GM18868 (cell line): ENCODE measurements at regions not wholly inside any gene's neighbourhood (a gene's known extent, or its start where the extent isn't known, plus 50 kb on each side); places are given as distances from the start of the nearest gene placed in this dataset.

Source experiments
- ATAC-seq: cut with Tn5 transposase; IDR thresholded peaks from one replicate; pipeline ENCODE4 v1.9.1; 2021; ENCODE audit warnings: mild to moderate bottlenecking, moderate library complexity; ENCODE audit not compliant: unreplicated experiment

DNA sequence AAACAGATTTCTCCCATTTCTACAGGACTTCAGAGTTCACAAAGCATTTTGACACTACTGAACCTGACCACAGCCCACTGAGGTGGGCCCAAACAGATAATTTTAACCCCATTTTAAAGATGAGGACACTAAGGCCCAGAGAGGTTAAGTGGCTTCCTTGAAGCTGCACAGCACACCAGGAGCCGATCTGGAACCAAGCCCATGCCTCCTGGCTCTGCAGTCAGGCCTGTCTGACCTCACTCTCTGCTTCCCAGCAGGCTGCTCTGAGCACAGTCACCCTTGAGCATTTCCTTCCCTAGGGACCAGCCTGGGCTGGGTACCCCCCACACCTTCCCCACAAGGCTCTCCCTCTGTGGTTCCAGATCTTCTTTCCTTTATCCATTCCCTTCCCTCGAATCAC lies 252.2 kb downstream of the ENGASE start:
- ATAC-seq, result no peak

DNA sequence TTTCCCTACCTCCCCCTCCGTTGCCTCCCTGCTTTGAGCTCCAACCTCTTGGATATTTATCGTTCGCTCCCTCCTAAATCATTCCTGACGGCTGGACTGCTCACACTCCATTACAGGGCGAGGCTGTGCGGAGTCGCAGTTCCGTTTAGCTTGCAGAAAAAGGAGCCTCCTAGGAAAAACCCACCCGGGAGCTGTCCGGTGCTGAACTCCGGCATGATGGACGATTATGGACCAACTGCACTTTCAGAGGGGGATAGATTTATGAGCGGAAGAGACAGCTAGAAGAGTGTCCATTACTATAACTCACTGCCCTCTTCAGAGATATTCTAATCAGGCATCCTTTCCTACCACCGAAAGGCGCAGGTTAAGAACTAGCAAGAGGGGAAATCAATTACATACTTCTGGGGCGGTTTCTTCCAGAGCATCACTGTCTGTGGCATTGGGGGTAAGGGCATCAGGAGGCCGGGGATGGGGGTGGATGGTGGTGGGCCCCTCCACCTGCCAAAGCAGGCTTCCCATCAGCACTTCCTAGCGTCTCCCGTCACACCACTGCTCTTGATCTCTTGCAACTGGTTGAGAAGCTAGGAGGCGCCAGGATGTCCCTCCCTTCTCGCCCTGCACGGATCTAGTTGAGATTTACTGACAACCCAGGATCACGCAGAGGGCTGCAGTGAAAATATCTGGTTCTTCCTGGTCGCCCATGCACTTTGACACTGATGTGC lies 251.2 kb downstream of the ENGASE start:
- ATAC-seq, result no peak

DNA sequence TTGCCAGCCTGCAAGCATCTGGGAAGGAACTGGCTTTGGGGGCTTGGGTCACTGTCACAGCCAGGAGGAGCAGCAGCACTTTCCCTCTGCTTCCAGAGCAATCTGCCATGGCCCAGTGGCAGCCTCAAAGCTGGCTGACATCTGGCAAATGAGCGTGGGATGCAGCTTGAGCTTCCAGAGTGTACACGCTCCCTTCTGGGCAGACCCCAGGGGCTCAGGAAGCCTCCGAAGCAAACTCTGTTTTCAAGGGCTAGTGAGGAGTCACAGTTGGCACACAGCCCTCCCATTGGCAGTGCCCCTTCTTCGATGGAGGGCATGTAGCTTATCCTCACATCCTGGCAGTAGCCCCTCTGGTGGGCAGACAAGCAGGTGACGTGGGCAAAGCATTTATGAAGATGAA lies 249.6 kb downstream of the ENGASE start:
- ATAC-seq, result no peak

DNA sequence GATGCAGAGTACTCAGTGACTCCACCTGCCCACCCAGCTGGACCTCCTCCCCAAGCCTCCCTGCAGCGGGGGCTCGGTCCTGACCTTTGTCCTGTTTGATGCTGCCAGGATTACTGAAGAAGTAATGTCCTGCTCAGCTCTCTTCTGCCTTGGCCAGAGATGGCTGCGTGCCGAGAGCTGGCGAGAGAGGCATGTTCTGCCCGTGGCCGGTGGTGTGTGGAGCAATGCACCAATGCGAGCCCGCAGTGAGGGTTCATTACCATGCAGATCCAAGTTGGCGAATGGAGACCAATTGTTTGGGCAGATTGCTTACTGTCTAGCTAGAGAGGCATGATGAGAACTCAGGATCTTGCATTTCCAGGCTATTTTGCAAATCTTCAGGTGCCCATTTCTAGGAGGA lies 248.9 kb downstream of the ENGASE start:
- ATAC-seq, result no peak

DNA sequence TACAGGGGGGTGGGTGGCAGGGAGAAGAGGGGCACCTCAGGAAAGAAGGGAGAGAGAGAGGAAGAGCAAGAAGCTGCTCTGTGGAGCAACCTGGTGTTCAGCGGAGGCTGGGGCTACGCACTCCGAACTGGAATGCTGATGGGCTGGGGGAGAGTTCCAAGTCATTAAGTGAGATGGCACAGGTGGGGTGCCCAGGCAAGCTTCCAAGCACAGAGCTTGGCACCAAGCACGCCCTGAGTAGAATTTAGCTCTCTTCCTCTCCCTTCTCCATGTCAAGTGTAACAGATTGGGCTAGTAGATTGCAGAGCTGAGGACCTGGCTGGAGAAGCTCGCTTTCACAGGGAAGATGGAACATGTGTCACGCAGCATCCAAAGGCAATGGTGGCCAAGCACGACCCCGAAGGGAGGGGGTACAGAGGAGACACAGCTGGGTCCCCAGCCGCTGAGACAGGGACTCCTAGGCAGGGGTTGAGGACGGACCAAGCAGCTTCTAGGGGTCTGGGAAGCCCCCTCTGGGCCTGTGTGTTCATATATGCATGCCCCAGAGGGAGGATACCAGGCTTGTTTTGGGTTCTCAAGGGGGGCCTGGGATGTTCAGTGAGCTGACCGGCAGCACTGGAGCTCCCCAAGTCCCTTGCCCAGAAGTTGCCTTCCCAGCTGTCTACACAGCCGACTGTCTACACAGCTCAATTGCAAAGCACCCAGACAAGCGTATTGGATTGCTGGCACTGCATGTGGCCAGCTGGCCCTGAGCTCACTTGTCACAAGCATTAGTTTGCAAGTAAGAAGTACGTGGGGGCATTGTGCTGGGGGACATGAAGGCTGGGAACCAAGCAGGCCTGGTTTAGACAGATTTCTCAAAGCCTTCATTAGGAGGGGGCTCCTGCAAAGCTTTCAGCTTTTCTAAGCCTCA lies 247.8 kb downstream of the ENGASE start:
- ATAC-seq, result no peak

DNA sequence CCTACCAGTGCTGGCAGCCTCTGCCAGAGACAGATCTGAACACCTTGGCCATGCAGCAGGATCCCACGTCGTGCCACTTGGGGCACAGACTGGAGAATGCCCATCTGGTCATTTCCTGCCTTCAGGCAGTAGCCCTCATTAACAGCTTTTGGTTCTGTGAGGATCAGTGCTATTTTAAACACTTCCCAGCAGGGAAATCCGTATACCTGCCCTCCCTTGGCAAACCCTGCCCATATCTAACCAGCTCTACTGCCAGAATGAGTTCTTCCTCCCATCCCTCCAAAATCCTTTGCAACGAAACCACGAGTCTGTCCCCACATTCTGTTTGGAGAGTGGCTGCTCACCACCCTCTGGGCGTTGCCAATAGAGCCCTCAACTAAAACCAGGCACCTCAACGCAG lies 245.7 kb downstream of the ENGASE start:
- no peak for ATAC-seq

DNA sequence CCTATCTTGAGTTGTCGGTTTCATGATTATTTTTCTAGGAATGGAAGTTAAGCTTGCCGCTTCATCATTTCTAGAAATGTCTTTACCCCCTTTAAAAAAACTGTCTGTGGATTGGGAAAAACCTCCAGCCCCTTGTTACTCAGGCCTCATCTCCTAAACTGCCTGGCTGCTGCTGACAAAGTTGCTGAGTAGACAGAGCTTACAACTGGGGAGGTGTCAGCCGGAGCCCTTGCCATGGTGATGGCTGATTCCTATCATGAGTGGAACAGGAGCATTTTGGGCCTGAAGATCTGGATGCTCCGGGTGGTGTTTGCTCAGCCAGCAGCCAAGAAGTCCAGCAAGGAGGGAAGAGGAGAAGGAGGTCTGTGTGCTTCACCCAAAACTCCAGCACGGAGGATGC lies 243.3 kb downstream of the ENGASE start:
- no peak for ATAC-seq

DNA sequence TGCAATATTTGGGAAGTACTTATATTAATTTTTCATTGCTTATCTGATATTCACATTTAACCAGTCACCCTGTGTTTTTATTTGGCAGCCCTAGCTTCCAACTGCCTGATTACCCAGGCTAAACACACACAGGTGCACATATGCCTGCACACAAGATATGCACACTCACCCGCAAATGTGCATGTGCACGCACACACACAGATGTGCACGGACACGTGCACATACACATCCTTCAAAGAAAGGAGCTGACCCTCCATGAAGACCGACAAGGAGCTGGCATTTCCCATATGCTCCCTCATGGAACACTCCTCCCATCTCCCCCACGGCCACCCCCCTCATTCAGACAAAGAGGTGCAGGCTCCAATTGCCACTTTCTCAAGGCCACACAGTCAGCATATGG lies 242.2 kb downstream of the ENGASE start:
- no peak for ATAC-seq

DNA sequence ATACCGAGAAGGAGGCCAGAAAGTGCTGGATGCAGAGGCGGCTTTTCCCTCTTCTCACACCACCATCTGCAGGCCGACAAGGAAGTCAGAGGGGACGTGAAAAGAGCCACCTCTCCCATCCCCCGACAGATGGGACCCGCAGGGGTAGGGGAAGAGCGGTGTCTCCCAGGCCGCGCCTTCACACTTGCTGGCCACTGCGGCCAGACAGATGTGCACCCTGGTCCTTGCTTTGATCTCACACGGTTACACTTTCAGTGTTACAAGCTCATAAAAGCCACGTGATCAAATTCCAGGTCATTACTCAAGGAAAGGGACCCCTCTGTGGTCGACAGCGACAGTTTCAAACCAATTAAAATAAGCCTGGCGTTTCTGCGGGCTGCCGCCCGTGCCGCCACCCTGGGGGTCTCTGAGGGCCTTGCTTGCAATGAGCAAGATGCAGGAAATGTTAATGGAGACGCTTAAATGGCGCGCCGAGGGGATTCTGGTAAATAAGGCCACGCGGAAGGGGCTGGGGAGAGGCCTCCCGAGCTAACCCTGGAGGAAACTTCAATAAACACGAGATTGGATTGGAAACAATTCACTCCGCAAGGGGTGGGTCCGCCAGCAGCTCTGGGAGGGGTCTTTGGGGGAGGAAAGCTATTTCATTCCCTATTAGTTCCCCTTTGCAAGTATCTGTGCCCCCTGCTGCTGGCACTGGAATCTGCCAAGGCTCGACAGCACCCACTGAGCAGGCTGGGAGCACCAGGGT lies 240.9 kb downstream of the ENGASE start:
- ATAC-seq, result no peak

DNA sequence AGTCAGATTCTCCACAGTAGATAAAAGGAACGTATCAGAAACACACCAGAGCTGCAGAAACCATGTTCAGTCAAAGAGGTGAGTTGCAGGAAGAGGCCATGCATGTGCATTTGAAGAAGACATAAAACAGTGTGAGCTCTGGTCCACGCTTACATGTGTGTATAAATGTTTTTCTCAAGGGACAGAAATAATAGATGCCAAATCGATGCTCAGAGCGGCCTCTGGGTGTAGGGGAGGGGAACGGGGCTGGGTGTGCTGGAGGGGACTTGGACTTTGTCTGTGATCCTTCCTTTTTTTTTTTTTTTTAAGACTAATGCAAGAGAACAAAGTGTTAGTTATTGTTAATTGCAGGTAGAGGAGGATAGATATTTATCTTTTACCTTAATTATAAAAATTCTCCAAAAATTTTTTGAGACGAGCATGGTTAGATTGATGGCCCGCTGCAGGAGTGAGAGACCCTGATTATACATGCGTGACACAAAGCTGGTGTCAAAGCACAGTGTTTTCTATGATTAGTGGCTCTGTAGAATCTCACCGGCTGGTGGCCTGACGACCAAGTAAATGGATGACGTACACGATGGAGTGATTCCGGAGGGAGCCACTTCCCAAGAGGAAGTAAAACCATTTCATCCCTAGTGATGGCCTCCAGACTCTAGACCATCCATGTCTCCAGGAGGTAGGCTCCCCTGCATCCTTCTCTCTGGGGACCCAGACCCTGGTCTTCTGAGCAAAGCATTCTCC lies 240.2 kb downstream of the ENGASE start:
- ATAC-seq, result no peak

DNA sequence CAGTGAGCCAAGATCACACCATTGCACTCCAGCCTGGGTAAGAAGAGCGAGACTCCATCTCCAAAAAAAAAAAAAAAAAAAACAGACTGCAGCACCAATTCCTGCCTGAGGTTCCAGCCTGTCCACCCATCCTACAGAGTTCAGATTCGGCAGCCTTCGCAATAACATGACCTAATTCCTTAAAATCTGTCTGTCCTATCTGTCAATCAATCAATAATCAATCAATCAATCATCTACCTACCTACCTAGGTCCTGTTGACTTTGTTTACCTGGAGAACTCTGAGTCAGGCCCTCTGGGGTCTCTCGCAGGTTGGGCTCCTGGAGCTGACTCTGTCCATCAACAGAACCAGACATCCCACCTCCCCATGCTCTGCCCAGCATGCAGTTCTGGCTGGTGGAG lies 236.7 kb downstream of the ENGASE start:
- ATAC-seq, result no peak

DNA sequence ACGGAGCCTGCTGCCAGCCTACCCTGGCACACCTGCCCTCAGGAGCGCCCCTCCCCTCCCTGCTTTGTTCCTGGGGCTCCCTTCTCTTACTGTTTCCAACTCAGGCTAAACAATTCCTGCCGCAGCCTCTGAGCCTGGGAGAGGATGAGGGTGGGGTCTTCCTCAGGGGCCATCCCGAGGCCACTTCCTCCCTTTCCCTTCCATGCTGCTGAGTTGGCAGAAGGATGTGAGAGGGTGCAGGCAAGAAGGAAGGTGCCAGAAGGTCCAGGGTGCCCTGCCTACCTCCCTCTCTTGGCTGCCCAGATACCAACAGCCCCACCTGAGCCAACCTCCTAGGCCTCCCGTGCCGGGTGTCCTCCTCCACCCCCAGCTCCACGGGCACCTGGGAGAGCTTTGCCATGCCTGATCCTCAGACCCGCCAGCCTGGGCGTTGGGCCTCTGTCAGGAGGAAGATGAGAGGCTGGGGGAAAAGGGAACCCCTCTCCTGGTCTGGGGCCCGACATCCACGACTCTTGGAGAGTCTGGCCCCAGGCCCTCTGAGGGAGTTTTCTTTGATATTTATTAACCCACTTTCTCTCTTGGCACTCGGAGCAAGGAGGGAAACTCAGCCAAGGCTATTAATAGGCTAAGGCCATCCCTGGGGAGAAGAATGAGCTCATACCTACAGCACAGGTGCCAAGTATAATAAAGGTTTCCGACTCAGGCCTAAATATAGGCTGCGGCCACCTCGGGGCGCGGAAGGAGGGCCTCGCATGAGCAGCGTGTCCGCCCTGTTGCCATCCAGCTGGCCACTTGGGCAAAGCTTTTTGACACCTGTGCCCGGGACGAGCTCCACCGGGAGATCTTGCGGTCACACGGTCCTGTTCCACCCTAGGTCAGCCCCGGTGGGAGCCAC lies 232.0 kb downstream of the ENGASE start:
- ATAC-seq, result no peak

DNA sequence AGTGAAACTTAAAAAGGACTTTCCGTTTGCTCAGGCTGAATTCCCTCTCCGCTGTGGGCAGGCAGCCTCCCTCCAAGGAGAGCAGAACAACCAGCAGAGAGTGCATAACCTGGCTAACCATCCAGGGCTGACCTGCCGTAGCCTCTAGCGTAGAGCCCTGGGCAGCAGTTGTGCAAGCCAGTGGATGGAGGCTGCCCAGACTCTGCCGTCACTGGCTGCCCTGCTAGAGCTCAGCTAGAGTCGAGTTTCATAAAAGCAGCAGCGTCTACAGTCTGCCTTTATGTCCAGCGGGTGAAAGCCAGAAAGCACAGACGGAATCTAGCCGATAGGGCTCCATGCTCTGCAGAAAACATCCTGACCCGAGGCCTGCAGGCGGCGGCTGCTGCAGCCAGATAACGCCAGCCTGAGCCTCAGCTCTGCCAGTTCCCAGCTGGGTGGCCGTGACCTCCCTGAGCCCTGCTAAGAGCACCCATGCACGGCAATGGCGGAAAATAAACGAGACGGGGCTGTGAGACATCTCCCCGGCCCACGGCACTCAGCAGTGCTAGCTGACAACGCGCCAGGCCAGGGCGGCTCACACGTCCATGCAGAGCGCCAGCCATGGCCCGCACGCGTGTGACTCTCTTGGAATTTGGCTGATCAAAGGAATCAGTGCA lies 231.3 kb downstream of the ENGASE start:
- ATAC-seq, result no peak

DNA sequence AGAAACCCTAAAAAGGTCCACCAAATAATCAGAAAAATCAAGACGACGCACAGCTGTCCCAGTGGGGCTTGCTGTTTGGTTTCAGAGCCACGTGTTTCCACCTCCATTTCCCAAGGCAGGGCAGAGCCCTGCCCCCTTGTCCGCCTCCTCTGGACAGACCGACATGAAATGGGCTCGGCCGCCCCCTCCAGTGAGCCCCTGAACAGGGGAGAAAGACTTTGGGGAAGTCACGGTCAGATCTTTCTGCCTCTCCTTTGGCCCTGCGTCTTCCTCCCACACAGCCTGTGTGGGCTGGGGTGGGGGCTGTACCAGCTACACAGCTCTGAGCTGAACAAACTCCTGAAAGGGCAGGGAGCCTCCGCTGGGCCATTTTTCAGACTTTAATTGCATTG lies 230.7 kb downstream of the ENGASE start:
- ATAC-seq, result no peak

DNA sequence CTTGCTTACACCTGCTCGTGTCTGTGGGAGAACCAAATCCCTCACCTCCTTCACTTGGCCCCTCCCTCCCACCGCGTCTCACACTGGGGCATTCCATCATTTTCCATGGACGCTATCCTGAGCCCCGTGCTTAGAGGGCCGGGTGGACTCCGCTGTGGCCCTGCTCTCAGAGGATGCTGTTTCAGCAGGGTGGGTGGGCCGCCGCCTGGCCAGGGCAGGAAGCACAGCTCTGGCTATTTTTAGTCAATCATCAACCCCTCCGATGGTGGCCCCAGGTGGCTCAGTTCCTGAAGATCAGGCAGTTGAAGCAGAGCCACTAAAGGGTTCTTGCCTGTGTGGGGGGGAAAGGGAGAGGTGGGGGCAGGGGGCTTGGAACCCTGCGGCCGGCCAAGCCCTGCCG lies 230.3 kb downstream of the ENGASE start:
- no peak for ATAC-seq

DNA sequence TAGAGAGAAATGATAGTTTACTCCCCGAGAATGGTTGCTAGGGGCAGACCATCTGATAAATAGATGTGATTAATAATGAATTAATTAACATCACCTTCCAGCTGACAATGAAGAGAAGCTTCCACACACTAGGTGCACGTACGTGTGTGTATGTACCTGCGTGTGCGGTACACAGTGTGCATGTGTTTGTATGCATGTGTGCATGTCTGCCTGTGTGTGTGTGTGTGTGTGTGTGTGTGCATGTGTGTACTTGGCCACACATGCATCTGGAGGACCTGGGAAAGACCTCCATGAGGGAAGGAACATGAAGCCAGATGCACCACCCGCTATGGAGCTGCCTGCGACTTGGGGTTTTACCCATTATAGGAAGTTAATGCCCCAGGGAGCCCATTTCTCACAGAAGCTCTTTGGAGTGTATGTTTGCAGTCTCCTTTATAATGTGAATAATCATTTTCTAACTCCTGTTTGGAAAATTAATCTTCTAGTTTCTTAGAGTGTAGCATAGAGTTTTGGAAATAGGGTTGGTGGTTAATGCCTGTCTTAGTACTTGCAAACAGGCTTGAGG lies 229.1 kb downstream of the ENGASE start:
- no peak for ATAC-seq

DNA sequence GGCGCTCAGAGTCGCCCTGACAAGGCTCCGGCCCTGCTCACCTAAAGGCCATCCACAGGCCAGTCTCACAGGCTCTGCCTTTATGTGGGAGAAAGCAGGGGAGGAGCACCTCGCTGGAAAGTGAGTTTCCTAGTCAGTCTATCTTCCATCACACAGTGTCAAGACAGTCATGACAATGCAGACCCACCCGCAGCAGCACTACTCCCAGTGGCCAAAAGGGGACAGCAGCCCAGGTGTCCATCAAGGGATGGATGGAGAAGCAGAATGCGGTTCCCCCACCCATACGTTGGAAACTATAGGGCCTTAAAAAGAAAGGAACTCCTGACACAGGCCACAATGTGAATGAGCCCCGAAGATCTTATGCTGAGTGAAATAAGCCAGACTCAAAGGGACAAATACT lies 226.8 kb downstream of the ENGASE start:
- ATAC-seq, result no peak

DNA sequence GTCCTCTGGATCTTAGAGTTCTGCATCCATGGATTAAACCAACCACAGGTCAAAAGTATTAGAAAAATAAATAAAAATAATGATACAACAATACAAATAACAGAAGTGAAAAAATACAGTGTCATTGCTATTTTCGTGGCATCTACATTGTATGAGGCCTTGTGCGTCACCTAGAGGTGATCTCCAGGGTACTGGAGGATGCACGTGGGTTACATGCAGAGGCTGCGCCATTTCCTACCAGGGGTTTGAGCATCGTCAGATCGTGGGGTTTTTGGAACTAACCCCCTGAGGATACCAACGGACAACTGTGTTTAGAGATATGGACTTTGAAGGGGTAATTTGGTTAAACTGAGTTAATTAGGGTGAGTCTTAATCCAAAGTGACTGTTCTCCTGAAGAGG lies 224.7 kb downstream of the ENGASE start:
- no peak for ATAC-seq

DNA sequence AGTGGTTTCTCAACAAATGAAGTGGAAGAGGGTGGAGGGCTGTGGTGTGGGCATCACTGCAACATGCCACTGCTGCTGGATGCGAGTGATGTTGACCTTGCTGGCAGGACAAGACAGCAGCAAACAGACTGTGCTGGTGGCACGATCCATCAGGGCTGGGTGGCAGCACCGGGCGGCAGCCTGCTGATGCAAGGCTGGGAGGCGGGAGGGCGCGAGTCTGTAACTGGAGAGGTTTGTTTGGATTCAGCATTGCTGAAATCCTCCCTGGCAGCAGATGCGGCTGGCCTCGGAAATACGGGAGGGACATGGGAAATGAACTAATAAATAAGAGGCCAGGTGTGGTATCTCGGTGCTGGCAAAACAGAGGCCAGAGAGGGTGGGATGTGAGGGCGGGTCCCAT lies 224.2 kb downstream of the ENGASE start:
- no peak for ATAC-seq
